SK-N-SH treated with all-trans-retinoic acid at 6 μM for 48 hours (cell line): ENCODE measurements at regions not wholly inside any gene's neighbourhood (a gene's known extent, or its start where the extent isn't known, plus 50 kb on each side); places are given as distances from the start of the nearest gene placed in this dataset.

Experiments used
- ARNTL ChIP-seq: fragments of 450-650 bp; formaldehyde crosslinking; IDR thresholded peaks from 2 replicates; pipeline ENCODE4 v1.5.0; 2020; ENCODE audit warnings: low read depth, mild to moderate bottlenecking, moderate library complexity, borderline replicate concordance
- ESRRG ChIP-seq: fragments of 250-450 bp; sonication (Bioruptor Pico); IDR thresholded peaks from 2 replicates; pipeline ENCODE4 v1.6.1; 2021; ENCODE audit warnings: mild to moderate bottlenecking
- GLIS3 ChIP-seq: fragments of 250-450 bp; sonication (Bioruptor Pico); IDR thresholded peaks from 2 replicates; pipeline ENCODE4 v1.5.0; 2020; ENCODE audit warnings: mild to moderate bottlenecking, moderate library complexity
- ISL1 ChIP-seq: fragments of 250-450 bp; sonication (Bioruptor Pico); IDR thresholded peaks from 2 replicates; pipeline ENCODE4 v2.1.2; 2022; ENCODE audit warnings: mild to moderate bottlenecking, moderate library complexity
- PPARA ChIP-seq: fragments of 250-450 bp; sonication (Bioruptor Pico); IDR thresholded peaks from 2 replicates; pipeline ENCODE4 v1.5.0; 2020; ENCODE audit warnings: mild to moderate bottlenecking, borderline replicate concordance
- ZC3H10 ChIP-seq: fragments of 250-450 bp; sonication (Bioruptor Pico); IDR thresholded peaks from 2 replicates; pipeline ENCODE4 v1.5.1; 2021; ENCODE audit warnings: mild to moderate bottlenecking, moderate library complexity
- ZFP30 ChIP-seq: fragments of 450-650 bp; formaldehyde crosslinking; IDR thresholded peaks from 2 replicates; pipeline ENCODE4 v1.5.0; 2022; ENCODE audit warnings: mild to moderate bottlenecking, moderate library complexity
- ZNF8 ChIP-seq: fragments of 450-650 bp; formaldehyde crosslinking; IDR thresholded peaks from 2 replicates; pipeline ENCODE4 v1.5.0; 2020; ENCODE audit warnings: mild to moderate bottlenecking, moderate library complexity
- TF ChIP-seq, protein P1 (sequence below): fragments of 250-450 bp; sonication (Bioruptor Pico); IDR thresholded peaks from 2 replicates; pipeline ENCODE4 v1.8.0; 2020; ENCODE audit warnings: mild to moderate bottlenecking, moderate library complexity, borderline replicate concordance

DNA sequence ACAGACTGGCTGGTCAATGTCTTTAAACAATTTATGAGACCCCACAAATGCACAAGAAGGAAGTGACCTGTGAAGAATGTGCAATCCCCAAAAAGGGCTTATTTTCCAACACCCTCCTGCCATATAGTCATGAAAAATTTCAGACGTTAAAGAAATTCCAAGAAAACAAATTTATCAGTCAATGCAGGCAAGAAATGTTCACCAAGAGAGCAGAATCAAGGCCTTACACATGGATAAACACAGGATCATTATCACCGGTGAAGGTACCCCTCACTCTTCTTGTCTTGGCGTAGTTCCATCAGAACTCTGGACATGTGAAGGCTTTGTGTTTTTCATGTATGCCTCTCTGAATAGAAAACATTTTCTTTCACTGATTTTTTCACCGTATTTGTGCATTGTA is 186.7 kb upstream of the GALNTL6 start:
- TF ChIP-seq ARNTL (CRISPR knock-in tag) (no peak), ESRRG (no peak), ZNF8 (CRISPR knock-in tag) (no peak), ISL1 (CRISPR knock-in tag) (no peak), ZC3H10 (CRISPR knock-in tag) (no peak), ZFP30 (CRISPR knock-in tag) (no peak), PPARA (CRISPR knock-in tag) (no peak), GLIS3 (CRISPR knock-in tag) (no peak)
- TF ChIP-seq, protein P1, sequence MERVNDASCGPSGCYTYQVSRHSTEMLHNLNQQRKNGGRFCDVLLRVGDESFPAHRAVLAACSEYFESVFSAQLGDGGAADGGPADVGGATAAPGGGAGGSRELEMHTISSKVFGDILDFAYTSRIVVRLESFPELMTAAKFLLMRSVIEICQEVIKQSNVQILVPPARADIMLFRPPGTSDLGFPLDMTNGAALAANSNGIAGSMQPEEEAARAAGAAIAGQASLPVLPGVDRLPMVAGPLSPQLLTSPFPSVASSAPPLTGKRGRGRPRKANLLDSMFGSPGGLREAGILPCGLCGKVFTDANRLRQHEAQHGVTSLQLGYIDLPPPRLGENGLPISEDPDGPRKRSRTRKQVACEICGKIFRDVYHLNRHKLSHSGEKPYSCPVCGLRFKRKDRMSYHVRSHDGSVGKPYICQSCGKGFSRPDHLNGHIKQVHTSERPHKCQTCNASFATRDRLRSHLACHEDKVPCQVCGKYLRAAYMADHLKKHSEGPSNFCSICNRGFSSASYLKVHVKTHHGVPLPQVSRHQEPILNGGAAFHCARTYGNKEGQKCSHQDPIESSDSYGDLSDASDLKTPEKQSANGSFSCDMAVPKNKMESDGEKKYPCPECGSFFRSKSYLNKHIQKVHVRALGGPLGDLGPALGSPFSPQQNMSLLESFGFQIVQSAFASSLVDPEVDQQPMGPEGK (CRISPR knock-in tag), result no peak
